ENCODE measurements at regions not wholly inside any gene's neighbourhood (a gene's known extent, or its start where the extent isn't known, plus 50 kb on each side); places are given as distances from the start of the nearest gene placed in this dataset.

DNA sequence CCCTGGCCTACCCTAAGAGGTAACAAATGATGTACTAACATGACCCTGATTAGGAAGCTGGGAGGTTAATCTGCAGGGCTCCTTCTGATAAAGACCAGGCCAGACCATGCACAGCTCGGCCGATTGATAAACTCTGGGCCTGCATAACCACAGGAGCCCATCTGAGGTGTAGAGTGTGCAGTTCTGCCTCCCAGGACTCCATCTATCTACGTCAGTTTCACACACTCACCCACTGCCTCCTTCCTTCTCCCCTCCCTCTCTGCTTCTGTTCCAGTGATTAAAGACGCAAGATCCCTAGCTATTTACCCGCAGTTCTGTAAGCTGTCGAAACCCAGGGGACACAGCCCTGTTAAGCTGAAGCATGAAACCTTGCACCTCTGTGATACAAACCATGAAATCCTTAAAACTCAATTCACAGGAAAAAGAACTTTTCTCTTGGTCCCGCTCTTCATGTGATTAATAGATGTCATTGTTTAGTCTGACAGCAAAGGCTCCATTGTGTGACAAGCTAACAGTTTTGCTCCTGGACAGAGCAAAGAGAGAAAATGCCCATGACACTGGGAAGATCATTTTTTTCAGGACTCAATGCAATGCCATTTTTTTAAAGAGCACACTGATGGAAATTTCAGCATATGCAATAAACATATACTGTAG, 470.6 kb downstream of the MAFB start:
- TF ChIP-seq EZH2phosphoT487 (IDR thresholded peaks at IDR 0.05; ENCODE audit: insufficient read depth, low read depth) (no peak), EZH2 (IDR thresholded peaks at IDR 0.05; ENCODE audit: insufficient read depth, poor library complexity, severe bottlenecking) (no peak)
